ENCODE measurements at regions not wholly inside any gene's neighbourhood (a gene's known extent, or its start where the extent isn't known, plus 50 kb on each side); places are given as distances from the start of the nearest gene placed in this dataset.

DNA sequence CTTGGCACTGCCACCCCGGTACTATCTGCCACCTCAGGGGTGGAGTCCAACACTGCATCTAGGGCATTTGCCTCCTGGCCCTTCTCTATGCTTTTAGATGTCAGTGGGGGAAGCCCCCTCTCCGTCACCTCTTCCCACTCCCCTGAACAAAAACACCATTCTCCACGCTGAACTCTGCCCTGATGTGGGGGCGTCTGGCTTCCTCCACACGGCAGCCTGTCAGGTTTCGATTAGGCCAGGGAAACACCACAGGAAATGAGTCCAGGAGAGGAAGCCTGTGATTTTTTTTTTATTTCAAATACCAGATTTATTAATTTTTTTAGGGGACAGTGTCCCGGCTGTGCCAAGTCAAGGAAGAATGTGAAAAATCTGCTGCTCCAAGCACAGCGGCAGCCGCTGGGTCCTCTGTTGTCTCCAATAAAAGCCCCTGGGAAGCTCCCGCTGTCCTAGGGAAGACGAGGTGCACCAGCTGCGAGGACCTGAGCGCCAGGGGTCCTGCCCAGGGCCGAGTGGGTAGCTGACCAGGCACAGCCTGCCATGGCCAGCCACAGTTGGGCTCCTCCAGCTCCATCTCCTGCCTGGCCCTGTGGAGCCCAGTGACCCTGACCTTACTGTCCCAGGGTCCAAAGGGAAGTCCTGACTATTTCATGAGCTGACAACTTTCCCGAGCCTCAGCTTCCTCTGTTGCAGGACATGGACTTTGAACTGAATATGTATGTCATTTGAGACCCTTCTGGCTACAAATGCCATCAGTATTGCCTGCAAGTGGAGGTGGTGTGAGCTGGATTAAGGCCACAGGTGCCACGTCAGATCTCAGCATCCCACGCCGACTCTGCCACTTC is 336.7 kb downstream of the FOXL1 start:
- Histone ChIP-seq H3K36me3 (ENCODE audit: control insufficient read depth in 4 of 4, insufficient read depth in 3 of 4, low read depth in 1 of 4, low read length in 3 of 4) (no peaks in the 10 kb centered on the region), H3K4me1 (ENCODE audit: control insufficient read depth in 4 of 4, insufficient read depth in 4 of 4, low read length in 3 of 4) (peaks cover 0 to 4% (median 0%) of the 10 kb centered on the region in 4 donors), H3K9me3 (ENCODE audit: control insufficient read depth in 4 of 4, low read length in 3 of 4) (no peaks in the 10 kb centered on the region), H3K27me3 (ENCODE audit: control insufficient read depth in 4 of 4, insufficient read depth in 4 of 4, low read length in 3 of 4) (peaks cover 0 to 2% (median 0%) of the 10 kb centered on the region in 4 donors), H3K27ac (ENCODE audit: low read depth in 1 of 2, low read length in 2 of 2) (no peak overlapping the region), H3K4me3 (ENCODE audit: low read depth in 1 of 3, low read length in 3 of 3) (no peak overlapping the region), H3K9ac (ENCODE audit: low read depth in 1 of 2, low read length in 2 of 2) (no peak overlapping the region)
- no peak for TF ChIP-seq FOXA2 (IDR thresholded peaks at IDR 0.05)
- TF ChIP-seq, protein P1, sequence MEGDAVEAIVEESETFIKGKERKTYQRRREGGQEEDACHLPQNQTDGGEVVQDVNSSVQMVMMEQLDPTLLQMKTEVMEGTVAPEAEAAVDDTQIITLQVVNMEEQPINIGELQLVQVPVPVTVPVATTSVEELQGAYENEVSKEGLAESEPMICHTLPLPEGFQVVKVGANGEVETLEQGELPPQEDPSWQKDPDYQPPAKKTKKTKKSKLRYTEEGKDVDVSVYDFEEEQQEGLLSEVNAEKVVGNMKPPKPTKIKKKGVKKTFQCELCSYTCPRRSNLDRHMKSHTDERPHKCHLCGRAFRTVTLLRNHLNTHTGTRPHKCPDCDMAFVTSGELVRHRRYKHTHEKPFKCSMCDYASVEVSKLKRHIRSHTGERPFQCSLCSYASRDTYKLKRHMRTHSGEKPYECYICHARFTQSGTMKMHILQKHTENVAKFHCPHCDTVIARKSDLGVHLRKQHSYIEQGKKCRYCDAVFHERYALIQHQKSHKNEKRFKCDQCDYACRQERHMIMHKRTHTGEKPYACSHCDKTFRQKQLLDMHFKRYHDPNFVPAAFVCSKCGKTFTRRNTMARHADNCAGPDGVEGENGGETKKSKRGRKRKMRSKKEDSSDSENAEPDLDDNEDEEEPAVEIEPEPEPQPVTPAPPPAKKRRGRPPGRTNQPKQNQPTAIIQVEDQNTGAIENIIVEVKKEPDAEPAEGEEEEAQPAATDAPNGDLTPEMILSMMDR (IDR thresholded peaks at IDR 0.05; ENCODE audit: low read depth, low read length, missing input control) = no peak
- no peak for TF ChIP-seq TAF1 (conservative IDR thresholded peaks at IDR 0.05)
- TF ChIP-seq NR2F2 (IDR thresholded peaks at IDR 0.05) = no peak
- TF ChIP-seq, protein P2, sequence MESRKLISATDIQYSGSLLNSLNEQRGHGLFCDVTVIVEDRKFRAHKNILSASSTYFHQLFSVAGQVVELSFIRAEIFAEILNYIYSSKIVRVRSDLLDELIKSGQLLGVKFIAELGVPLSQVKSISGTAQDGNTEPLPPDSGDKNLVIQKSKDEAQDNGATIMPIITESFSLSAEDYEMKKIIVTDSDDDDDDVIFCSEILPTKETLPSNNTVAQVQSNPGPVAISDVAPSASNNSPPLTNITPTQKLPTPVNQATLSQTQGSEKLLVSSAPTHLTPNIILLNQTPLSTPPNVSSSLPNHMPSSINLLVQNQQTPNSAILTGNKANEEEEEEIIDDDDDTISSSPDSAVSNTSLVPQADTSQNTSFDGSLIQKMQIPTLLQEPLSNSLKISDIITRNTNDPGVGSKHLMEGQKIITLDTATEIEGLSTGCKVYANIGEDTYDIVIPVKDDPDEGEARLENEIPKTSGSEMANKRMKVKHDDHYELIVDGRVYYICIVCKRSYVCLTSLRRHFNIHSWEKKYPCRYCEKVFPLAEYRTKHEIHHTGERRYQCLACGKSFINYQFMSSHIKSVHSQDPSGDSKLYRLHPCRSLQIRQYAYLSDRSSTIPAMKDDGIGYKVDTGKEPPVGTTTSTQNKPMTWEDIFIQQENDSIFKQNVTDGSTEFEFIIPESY (IDR thresholded peaks at IDR 0.05) = no peak
- no peak for TF ChIP-seq RAD21 (IDR thresholded peaks at IDR 0.05)
- no peak for TF ChIP-seq FOXA1 (IDR thresholded peaks at IDR 0.05)
- TF ChIP-seq SP1 (IDR thresholded peaks at IDR 0.05) = no peak
- TF ChIP-seq YY1 (IDR thresholded peaks at IDR 0.05) = no peak
- no peak for TF ChIP-seq GABPA (IDR thresholded peaks at IDR 0.05 in 1 of 2, conservative IDR thresholded peaks at IDR 0.05 in 1 of 2)
- 61% methylated on average over 18 of the region's 18 CpGs for WGBS
- no peak for DNase-seq (ENCODE audit: low spot score)

DNA sequence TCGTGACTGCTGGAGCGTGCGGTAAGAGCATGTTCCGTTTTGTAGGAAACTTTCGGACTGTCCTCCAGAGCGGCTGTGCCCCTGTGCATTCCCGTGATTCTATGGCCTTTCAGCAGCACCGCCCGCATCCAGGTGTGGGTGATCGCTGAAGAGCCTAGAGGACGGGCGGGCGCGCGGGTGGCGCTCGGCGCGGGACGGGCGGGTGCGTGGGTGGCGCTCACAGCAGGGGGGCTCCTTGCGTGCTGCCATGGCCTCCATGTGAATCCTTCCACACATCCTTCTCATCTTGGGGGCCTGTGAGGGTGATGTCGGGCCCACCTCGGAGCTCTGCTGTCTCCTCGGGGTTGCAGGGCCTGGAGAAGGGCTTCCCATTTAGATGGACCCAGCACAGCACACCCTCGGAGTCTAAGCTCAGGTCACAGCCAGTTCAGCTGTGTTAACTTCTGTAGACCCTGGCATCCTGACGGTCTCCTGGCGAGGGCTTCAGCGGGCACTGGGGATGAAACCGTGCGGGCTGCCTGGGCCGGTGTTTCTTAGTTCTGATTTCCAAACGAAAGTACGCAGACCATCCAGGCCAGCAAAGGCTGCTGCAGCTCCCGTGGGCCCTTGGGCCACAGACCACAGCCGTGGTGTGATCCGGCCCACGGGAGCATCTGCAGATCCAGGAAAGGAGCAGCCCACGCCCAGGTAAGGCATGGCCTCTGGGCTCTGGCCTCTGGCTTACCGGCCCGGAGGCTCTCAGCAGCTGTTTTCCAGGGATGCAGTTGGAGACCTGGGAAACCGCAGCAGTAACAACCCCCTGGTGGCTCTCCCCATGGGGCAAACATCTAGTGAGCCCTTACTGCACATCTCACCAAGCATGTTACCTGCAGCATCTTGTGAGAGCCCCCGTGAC is 339.4 kb downstream of the FOXL1 start:
- TF ChIP-seq RAD21 (IDR thresholded peaks at IDR 0.05) = no peak
- TF ChIP-seq, protein P1 (IDR thresholded peaks at IDR 0.05; ENCODE audit: low read depth, low read length, missing input control) = no peak
- no peak for TF ChIP-seq FOXA1 (IDR thresholded peaks at IDR 0.05)
- TF ChIP-seq, protein P2 (IDR thresholded peaks at IDR 0.05) = no peak
- no peak for TF ChIP-seq GABPA (IDR thresholded peaks at IDR 0.05 in 1 of 2, conservative IDR thresholded peaks at IDR 0.05 in 1 of 2)
- no peak for TF ChIP-seq RXRA (IDR thresholded peaks at IDR 0.05)
- peaks cover 0 to 4% (median 0%) of the 10 kb centered on the region in 4 donors for H3K4me1 ChIP-seq (ENCODE audit: control insufficient read depth in 4 of 4, insufficient read depth in 4 of 4, low read length in 3 of 4)
- H3K27me3 ChIP-seq (ENCODE audit: control insufficient read depth in 4 of 4, insufficient read depth in 4 of 4, low read length in 3 of 4) = peaks cover 0 to 2% (median 0%) of the 10 kb centered on the region in 4 donors
- H3K36me3 ChIP-seq (ENCODE audit: control insufficient read depth in 4 of 4, insufficient read depth in 3 of 4, low read depth in 1 of 4, low read length in 3 of 4) = no peaks in the 10 kb centered on the region
- no peak for DNase-seq (ENCODE audit: low spot score)
- no peak overlapping the region for H3K27ac ChIP-seq (ENCODE audit: low read depth in 1 of 2, low read length in 2 of 2)
- H3K4me3 ChIP-seq (ENCODE audit: low read depth in 1 of 3, low read length in 3 of 3) = no peak overlapping the region
- WGBS = 95% methylated on average over 45 of the region's 45 CpGs
- H3K9me3 ChIP-seq (ENCODE audit: control insufficient read depth in 4 of 4, low read length in 3 of 4) = peaks cover 0 to 2% (median 0%) of the 10 kb centered on the region in 4 donors
- H3K9ac ChIP-seq (ENCODE audit: low read depth in 1 of 2, low read length in 2 of 2) = no peak overlapping the region

All from liver (tissue), 8 donors.